Immature natural killer cell (primary cell): ENCODE measurements at regions not wholly inside any gene's neighbourhood (a gene's known extent, or its start where the extent isn't known, plus 50 kb on each side); places are given as distances from the start of the nearest gene placed in this dataset.

Source experiments
- DNase-seq, 3 donors: peaks; one replicate each; pipeline ENCODE4 v3.0.0; 2022; ENCODE audit warnings: mixed read lengths in 1 of 3
- H3K27ac Mint-ChIP-seq, 6 donors: one replicate each; pipeline ENCODE4 v1.8.0; 2020; ENCODE audit warnings: mixed read lengths in 6 of 6, mild to moderate bottlenecking in 5 of 6, inconsistent platforms in 4 of 6, moderate library complexity in 3 of 6
- H3K27me3 Mint-ChIP-seq, 3 donors: one replicate each; pipeline ENCODE4 v1.8.0; 2020 to 2021; ENCODE audit warnings: low read depth in 3 of 3, mild to moderate bottlenecking in 3 of 3, mixed read lengths in 3 of 3, moderate library complexity in 3 of 3, inconsistent platforms in 1 of 3
- H3K36me3 Mint-ChIP-seq, 3 donors: one replicate each; pipeline ENCODE4 v1.8.0; 2020; ENCODE audit warnings: mixed read lengths in 3 of 3, inconsistent platforms in 2 of 3, mild to moderate bottlenecking in 2 of 3
- H3K4me1 Mint-ChIP-seq, 2 donors: one replicate each; pipeline ENCODE4 v1.8.0; 2020; ENCODE audit warnings: inconsistent platforms in 2 of 2, mild to moderate bottlenecking in 2 of 2, mixed read lengths in 2 of 2, moderate library complexity in 1 of 2
- H3K4me3 Mint-ChIP-seq, 5 donors: one replicate each; pipeline ENCODE4 v1.8.0; 2020; ENCODE audit warnings: mild to moderate bottlenecking in 5 of 5, mixed read lengths in 5 of 5, inconsistent platforms in 3 of 5, moderate library complexity in 3 of 5
- H3K9me3 Mint-ChIP-seq, 6 donors: one replicate each; pipeline ENCODE4 v1.8.0; 2020; ENCODE audit warnings: mild to moderate bottlenecking in 6 of 6, mixed read lengths in 6 of 6, inconsistent platforms in 4 of 6, moderate library complexity in 3 of 6

DNA sequence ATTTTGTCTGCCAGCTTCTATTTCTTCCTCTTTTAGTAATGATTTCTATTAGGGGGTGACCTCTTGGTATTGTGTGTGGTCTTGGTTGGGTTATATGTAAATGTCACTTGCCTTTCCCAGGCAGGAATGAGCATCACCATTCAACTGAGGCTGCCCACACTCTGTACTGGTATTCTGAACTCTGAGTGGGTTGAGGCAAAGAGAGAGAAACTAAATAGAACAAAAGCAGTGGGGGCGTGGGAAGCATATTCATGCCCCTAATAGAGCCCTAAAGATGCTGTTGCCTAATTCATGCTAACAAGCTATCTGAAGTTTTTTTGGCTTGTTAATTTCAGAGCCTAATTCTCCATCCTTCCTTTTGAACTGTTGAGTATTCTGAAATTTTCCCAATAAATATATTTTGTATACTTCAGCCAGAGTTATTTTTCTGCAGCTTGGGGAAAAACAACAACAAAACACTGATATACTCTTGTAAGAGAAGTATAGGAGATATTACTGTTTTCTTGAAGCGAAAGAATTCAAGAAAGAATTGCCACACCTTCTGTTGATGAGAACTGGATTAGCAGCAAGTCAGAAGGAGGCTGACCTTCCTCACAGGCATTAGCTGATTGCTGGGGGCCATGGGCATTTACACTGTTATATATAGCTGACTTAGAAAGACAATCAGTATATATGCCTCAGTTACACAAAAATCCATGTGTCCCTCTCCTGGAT lies 315.8 kb upstream of the KLF12 start:
- H3K9me3 Mint-ChIP-seq: no peaks in the 10 kb centered on the region
- H3K27ac Mint-ChIP-seq: no peak overlapping the region
- no peaks in the 10 kb centered on the region for H3K4me1 Mint-ChIP-seq
- no peak overlapping the region for H3K4me3 Mint-ChIP-seq
- no peak for DNase-seq
- H3K27me3 Mint-ChIP-seq: peaks cover 5 to 14% (median 10%) of the 10 kb centered on the region in 3 donors
- peaks cover 0 to 3% (median 0%) of the 10 kb centered on the region in 3 donors for H3K36me3 Mint-ChIP-seq

DNA sequence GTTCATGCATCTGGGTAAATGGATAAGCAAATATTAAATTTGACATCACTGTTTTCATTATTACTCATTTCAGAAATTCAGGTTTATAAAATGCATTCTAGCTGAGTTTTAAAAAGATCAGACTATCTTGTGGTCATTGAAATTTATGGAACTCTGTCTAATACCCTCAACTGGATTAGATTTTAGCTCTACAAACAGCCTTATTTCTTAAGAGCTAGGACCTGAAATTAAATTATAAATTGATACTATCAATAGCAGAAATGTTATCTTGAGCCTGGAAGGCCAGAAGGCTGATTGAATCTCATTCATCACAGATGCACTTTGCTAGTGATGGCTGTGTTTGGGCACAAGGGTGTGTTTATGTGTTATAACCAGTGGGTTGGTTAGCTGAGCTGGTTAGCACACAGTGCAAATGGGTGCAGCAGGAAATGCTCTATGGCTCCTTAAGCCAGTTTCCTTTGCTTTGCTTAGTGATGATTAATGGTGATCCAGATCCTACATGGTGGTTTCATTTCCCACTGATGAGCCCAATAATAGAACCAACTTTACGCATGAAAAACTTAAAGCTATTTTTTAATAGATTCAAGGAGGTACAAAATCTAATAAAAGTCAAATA lies 310.8 kb upstream of the KLF12 start:
- Mint-ChIP-seq H3K36me3 (peaks cover 0 to 4% (median 0%) of the 10 kb centered on the region in 3 donors), H3K27me3 (peaks cover 0 to 6% (median 6%) of the 10 kb centered on the region in 3 donors), H3K4me1 (no peaks in the 10 kb centered on the region)

DNA sequence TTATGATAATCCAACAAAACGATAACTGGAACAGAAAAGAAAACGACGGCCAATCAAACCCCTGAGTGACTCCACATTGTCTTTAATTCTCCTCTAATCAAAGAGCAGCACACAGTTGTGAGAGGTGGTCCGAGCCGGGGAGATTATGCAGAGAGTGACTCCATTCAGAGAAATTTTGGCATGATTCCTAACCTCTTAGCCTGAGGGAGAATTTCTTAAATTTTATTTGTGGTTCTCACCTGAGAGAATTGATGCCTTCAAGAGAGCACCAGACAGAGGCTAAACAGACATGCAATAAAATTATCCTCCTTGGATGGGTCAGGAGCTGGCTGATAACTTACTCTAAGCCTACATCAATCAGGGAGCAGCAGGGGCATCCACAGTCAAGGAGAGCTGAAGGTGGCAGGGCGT lies 310.0 kb upstream of the KLF12 start:
- peaks cover 0 to 4% (median 0%) of the 10 kb centered on the region in 3 donors for H3K36me3 Mint-ChIP-seq
- no peak for DNase-seq
- H3K27ac Mint-ChIP-seq: no peak overlapping the region
- H3K4me3 Mint-ChIP-seq: no peak overlapping the region
- peaks cover 0 to 6% (median 2%) of the 10 kb centered on the region in 3 donors for H3K27me3 Mint-ChIP-seq
- H3K4me1 Mint-ChIP-seq: no peaks in the 10 kb centered on the region
- peaks cover 0 to 11% (median 4%) of the 10 kb centered on the region in 6 donors for H3K9me3 Mint-ChIP-seq

More for the DNA sequence above, 310.8 kb upstream of the KLF12 start:
- peaks cover 0 to 11% (median 4%) of the 10 kb centered on the region in 6 donors for H3K9me3 Mint-ChIP-seq
- H3K4me3 Mint-ChIP-seq: no peak overlapping the region
- no peak overlapping the region for H3K27ac Mint-ChIP-seq
- no peak for DNase-seq

DNA sequence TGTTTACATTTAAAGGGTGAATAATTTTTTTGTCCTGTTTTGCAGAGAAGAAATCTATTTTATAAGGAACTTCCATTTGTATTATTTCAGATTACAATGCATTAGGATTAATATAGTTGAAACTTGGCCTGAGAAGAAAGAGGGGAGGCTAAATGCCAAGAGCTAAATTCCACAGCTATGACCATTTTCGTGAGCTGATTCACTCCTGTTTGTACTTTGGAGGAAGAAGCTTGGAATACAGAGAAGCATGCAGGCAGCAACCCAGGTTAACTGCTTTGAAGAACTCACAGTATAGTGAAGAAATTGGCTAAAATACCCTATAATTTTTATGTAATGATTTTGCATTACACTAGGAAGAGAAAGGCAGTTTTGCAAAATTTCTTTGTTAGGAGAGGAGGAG lies 309.4 kb upstream of the KLF12 start:
- peaks cover 0 to 11% (median 4%) of the 10 kb centered on the region in 6 donors for H3K9me3 Mint-ChIP-seq

DNA sequence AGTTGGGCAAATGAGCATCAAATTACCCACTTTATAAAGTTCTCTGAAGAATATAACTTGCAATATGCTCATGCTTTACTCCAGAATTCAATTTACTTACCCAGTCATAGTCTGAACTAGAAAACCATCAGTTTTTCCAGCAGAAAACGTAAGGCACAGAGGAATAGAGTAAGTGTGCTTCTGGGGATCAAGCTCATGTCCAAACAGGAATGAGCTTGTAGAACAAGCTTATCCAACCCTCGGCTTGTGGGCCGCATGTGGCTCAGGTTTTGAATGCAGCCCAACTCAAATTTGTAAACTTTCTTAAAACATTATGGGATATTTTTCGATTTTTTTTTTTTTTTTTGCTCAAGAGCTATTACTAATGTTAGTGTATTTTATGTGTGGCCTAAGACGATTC lies 308.5 kb upstream of the KLF12 start:
- Mint-ChIP-seq H3K27ac (no peak overlapping the region), H3K4me1 (no peaks in the 10 kb centered on the region), H3K36me3 (peaks cover 0 to 4% (median 0%) of the 10 kb centered on the region in 3 donors), H3K9me3 (peaks cover 0 to 11% (median 4%) of the 10 kb centered on the region in 6 donors), H3K4me3 (no peak overlapping the region), H3K27me3 (peaks cover 0 to 6% (median under 1%) of the 10 kb centered on the region in 3 donors)
- DNase-seq: no peak

More for the DNA sequence above, 309.4 kb upstream of the KLF12 start:
- no peaks in the 10 kb centered on the region for H3K4me1 Mint-ChIP-seq
- peaks cover 0 to 4% (median 0%) of the 10 kb centered on the region in 3 donors for H3K36me3 Mint-ChIP-seq
- no peak overlapping the region for H3K4me3 Mint-ChIP-seq
- no peak overlapping the region for H3K27ac Mint-ChIP-seq
- H3K27me3 Mint-ChIP-seq: peaks cover 0 to 6% (median 2%) of the 10 kb centered on the region in 3 donors
- no peak for DNase-seq

DNA sequence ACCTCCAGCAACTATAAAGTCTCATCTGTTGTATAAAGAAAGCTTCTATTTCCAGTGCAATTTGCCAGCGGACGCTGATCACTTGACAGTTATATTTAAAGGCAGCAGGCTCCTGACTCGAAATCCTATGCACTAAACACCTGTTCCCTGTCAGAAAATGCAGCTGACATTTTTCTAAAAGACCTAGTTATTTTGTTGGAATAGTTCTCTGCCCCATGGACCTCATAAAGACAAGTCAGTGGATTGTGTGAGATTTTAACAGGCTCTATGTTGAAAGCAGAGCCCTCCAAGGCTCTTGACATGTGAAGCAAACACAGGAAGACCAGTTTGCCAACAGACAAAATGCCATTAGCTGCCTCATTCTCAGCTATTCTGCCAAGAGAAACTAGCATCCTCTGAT lies 304.7 kb upstream of the KLF12 start:
- Mint-ChIP-seq H3K4me1 (no peaks in the 10 kb centered on the region), H3K4me3 (no peak overlapping the region), H3K9me3 (peaks cover 0 to 11% (median 4%) of the 10 kb centered on the region in 6 donors), H3K27ac (no peak overlapping the region), H3K27me3 (peaks cover 0 to 8% (median 4%) of the 10 kb centered on the region in 3 donors), H3K36me3 (peaks cover 0 to 4% (median 0%) of the 10 kb centered on the region in 3 donors)
- DNase-seq: no peak

DNA sequence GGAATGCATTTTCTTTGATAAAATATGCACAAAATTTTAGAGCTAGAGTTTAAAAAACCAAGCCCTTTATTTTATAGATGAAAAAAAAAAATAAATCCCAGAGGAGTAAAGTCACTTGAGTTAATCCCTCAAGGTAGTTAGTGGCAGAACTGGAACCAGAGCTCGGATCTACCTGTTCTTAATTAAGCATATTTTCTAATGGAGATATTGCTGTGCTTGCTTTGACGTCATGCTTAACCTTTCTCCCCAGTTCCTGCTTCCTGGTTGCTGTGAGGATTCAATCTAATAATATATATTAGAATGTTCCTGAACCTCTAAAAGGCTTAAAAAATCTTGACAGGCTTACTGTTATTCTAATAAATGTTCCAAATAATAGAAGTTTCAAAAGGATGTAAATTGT lies 300.6 kb upstream of the KLF12 start:
- Mint-ChIP-seq H3K36me3 (no peaks in the 10 kb centered on the region), H3K27me3 (peaks cover 0 to 16% (median 0%) of the 10 kb centered on the region in 3 donors), H3K9me3 (no peaks in the 10 kb centered on the region), H3K4me1 (no peaks in the 10 kb centered on the region), H3K27ac (no peak overlapping the region), H3K4me3 (no peak overlapping the region)
- DNase-seq: no peak

DNA sequence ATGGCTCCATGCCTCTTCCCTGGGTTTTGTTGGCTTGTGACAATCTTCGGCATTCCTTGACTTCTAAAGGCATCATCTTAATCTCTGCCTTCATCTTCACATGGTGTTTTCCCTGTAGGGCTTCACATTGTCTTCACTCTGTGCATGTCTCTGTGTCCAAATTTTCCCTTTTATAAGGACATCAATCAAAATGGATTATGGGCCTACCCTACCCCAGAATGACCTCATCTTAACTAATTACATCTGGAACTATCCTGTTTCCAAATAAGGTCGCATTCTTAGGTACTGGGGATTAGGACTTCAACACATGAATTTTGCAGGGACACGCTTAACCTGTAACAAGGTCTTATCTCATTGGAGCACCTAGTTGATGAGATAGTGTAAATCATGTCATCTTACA lies 290.3 kb upstream of the KLF12 start:
- Mint-ChIP-seq H3K9me3 (peaks cover 0 to 2% (median 0%) of the 10 kb centered on the region in 6 donors), H3K27me3 (peaks cover 0 to 4% (median 3%) of the 10 kb centered on the region in 3 donors), H3K27ac (no peak overlapping the region), H3K4me1 (no peaks in the 10 kb centered on the region), H3K4me3 (no peak overlapping the region), H3K36me3 (no peaks in the 10 kb centered on the region)
- DNase-seq: no peak

DNA sequence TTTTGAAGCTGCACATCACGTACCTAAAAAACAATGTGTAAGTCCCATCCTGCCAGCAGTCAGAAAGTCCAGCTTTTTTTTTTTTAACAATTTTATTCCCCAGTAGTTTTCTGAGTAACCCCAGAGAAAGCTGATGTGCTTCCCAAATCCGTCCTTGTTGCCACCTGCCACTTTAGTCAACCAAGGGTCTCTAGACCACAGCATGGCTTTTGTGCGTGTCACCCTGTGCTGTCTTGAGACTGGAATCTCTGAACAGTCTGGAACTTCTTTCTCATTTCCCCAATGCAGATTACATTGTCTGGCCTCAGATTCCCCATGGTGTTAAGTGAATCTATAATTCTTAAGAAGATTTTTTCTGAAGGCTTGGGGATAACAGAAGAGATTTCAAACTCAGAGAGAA lies 289.2 kb upstream of the KLF12 start:
- H3K4me3 Mint-ChIP-seq: no peak overlapping the region
- no peak overlapping the region for H3K27ac Mint-ChIP-seq
- DNase-seq: no peak
- no peaks in the 10 kb centered on the region for H3K4me1 Mint-ChIP-seq
- H3K9me3 Mint-ChIP-seq: peaks cover 0 to 2% (median 0%) of the 10 kb centered on the region in 6 donors
- no peaks in the 10 kb centered on the region for H3K36me3 Mint-ChIP-seq
- H3K27me3 Mint-ChIP-seq: peaks cover 0 to 4% (median 3%) of the 10 kb centered on the region in 3 donors

DNA sequence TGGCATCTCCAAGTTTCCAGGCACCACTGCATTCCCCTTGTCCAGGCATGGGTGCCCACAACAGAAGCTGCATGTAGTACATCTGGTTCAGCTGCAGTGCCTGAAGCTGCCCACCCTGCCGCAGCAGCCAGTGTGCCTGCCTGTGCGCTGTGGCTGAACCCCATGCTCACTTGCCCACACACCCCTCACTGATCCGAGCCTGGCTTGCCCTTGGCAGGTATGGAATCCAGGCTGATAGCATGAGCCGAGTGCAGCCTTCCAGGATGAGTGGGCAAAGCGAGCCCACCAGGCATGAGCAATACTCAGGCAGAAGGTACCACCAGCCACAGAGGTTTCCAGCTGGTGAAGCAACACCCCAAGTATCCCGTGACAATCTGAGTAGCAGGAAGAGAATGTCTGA lies 280.3 kb upstream of the KLF12 start:
- peaks cover 4 to 7% (median 4%) of the 10 kb centered on the region in 3 donors for H3K27me3 Mint-ChIP-seq
- H3K4me1 Mint-ChIP-seq: no peaks in the 10 kb centered on the region
- H3K27ac Mint-ChIP-seq: no peak overlapping the region
- H3K4me3 Mint-ChIP-seq: no peak overlapping the region
- H3K36me3 Mint-ChIP-seq: no peaks in the 10 kb centered on the region
- peaks cover 0 to 2% (median 0%) of the 10 kb centered on the region in 6 donors for H3K9me3 Mint-ChIP-seq
- no peak for DNase-seq

DNA sequence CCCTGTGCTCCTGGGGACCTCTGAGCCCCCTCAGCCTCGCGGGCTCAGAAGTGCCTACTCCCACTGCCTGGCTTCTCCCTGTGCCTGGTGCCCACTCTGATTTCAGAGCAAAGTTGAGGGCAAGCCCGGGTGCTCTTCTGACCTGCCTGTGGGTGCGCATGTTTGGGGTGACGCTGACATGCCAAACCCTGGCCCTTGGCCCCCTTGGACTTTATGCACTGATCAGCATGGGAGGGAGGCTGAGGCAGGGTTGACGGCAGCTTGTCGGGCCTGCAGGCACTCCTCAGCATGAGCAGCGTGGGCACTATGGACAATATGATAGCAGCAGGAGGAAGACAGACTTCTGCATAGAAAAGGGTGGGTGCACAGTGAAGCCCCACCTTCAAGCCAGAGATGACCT lies 279.3 kb upstream of the KLF12 start:
- peaks cover 0 to 2% (median 0%) of the 10 kb centered on the region in 6 donors for H3K9me3 Mint-ChIP-seq
- peaks cover 4 to 9% (median 4%) of the 10 kb centered on the region in 3 donors for H3K27me3 Mint-ChIP-seq
- no peak overlapping the region for H3K4me3 Mint-ChIP-seq
- DNase-seq: no peak
- no peak overlapping the region for H3K27ac Mint-ChIP-seq
- no peaks in the 10 kb centered on the region for H3K36me3 Mint-ChIP-seq
- no peaks in the 10 kb centered on the region for H3K4me1 Mint-ChIP-seq

DNA sequence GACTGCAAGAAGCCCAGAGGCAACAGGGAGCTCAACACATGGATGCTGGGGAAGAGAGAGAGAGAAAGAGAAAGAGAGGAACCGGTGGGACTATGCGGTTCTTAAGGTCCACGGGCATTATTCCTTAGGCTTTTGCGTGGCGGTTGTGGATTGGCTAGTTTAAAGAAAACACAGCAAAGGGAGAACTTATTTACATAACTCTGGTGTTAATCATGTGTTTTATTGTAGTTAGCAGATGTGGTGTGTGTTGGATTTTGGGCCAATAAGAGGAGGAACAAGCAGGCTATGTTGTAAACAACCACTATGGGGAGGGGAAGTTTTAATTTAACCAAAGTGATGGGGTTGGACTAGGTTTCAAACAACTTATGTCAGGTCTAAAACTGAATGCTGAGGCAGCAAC lies 275.3 kb upstream of the KLF12 start:
- no peaks in the 10 kb centered on the region for H3K4me1 Mint-ChIP-seq
- H3K27ac Mint-ChIP-seq: no peak overlapping the region
- H3K36me3 Mint-ChIP-seq: no peaks in the 10 kb centered on the region
- H3K4me3 Mint-ChIP-seq: no peak overlapping the region
- H3K9me3 Mint-ChIP-seq: peaks cover 0 to 2% (median 0%) of the 10 kb centered on the region in 6 donors
- no peak for DNase-seq
- peaks cover 0 to 6% (median 3%) of the 10 kb centered on the region in 3 donors for H3K27me3 Mint-ChIP-seq

DNA sequence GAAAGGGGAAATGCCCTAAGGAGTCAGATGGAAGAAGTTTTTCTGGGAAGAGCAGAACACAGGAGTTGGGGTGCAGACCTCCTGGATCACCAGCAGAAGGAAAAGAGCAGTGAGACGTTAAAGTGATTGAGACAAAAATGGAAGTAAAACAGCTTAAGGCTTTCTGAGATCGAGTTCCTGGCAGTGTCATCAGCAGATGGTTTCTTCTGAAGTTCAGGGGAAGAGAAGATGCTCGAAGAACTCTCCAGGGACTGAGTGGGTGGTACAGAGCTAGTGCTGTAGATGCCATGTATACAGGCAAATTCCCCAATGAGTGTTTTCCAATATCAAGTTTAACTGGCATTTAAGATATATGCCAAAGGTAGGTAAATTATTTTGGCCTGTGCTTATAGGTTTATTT lies 272.2 kb upstream of the KLF12 start:
- Mint-ChIP-seq H3K4me3 (no peak overlapping the region), H3K27me3 (peaks cover 3 to 13% (median 6%) of the 10 kb centered on the region in 3 donors), H3K9me3 (peaks cover 0 to 10% (median 2%) of the 10 kb centered on the region in 6 donors), H3K27ac (no peak overlapping the region), H3K4me1 (no peaks in the 10 kb centered on the region), H3K36me3 (peaks cover 0 to 5% (median 0%) of the 10 kb centered on the region in 3 donors)
- DNase-seq: no peak

DNA sequence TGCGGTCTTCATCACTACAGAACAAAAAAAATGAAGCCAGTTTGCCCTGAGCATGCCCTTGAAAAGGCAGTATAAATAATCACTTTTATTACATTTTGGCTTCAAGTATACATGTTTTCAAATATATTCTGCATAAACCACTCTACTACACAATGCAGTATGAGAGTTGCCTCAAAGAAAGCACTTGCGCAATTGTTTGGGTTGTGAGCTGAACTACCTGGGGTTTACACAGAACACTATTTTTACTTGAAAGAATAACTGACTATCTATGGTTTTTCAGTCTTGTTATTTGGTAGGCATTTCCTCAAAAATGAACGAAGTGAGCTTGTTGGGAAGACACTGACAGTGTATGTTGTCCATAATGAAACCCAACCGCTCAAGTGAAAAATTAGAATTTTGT lies 264.4 kb upstream of the KLF12 start:
- Mint-ChIP-seq H3K4me1 (no peaks in the 10 kb centered on the region), H3K27ac (no peak overlapping the region), H3K9me3 (peaks cover 0 to 10% (median under 1%) of the 10 kb centered on the region in 6 donors), H3K4me3 (no peak overlapping the region), H3K36me3 (peaks cover 0 to 7% (median 0%) of the 10 kb centered on the region in 3 donors), H3K27me3 (peaks cover 3 to 16% (median 7%) of the 10 kb centered on the region in 3 donors)
- no peak for DNase-seq
